ENCODE measurements at regions not wholly inside any gene's neighbourhood (a gene's known extent, or its start where the extent isn't known, plus 50 kb on each side); places are given as distances from the start of the nearest gene placed in this dataset.

DNA sequence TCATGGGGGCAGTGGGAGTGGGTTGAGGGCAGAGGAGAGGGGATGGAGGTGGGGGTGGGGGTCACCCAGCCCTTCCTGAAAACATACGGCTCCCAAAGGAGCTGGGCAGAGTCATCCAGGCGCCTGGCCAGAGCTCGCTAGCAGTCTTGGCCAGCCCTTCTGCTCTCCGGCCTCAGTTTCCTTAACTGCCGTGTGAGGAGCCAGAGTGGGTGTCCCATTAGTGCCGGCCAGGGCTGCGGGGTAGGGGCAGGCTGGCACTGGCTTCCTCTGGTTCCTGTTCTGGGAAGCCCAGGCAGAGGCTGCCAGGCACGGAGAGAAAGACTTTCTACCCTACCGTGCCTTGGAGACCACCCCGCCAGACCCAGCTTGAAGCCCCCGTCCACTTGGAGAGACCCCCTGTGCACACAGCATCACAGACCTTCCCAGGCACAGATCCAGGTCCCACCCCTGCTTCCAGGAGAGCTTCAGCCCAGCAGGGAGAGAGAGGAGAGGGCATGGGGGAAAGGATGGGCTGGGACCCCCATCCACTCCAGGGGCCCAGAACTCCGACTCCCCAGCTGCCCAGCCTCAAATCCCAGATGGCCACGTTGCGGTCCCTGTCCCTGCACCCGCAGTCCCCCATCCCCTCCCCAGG, 93.3 kb downstream of the RFLNA start:
- TF ChIP-seq, protein P1, sequence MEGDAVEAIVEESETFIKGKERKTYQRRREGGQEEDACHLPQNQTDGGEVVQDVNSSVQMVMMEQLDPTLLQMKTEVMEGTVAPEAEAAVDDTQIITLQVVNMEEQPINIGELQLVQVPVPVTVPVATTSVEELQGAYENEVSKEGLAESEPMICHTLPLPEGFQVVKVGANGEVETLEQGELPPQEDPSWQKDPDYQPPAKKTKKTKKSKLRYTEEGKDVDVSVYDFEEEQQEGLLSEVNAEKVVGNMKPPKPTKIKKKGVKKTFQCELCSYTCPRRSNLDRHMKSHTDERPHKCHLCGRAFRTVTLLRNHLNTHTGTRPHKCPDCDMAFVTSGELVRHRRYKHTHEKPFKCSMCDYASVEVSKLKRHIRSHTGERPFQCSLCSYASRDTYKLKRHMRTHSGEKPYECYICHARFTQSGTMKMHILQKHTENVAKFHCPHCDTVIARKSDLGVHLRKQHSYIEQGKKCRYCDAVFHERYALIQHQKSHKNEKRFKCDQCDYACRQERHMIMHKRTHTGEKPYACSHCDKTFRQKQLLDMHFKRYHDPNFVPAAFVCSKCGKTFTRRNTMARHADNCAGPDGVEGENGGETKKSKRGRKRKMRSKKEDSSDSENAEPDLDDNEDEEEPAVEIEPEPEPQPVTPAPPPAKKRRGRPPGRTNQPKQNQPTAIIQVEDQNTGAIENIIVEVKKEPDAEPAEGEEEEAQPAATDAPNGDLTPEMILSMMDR (IDR thresholded peaks at IDR 0.05; ENCODE audit: low read length): no peak
- TF ChIP-seq EZH2 (optimal IDR thresholded peaks at IDR 0.05; ENCODE audit: low read depth, low read length): no peak
